ENCODE measurements at regions not wholly inside any gene's neighbourhood (a gene's known extent, or its start where the extent isn't known, plus 50 kb on each side); places are given as distances from the start of the nearest gene placed in this dataset.

- no peak for DNase-seq (ENCODE audit: extremely low read depth, insufficient read length)
- TF ChIP-seq, protein P1, sequence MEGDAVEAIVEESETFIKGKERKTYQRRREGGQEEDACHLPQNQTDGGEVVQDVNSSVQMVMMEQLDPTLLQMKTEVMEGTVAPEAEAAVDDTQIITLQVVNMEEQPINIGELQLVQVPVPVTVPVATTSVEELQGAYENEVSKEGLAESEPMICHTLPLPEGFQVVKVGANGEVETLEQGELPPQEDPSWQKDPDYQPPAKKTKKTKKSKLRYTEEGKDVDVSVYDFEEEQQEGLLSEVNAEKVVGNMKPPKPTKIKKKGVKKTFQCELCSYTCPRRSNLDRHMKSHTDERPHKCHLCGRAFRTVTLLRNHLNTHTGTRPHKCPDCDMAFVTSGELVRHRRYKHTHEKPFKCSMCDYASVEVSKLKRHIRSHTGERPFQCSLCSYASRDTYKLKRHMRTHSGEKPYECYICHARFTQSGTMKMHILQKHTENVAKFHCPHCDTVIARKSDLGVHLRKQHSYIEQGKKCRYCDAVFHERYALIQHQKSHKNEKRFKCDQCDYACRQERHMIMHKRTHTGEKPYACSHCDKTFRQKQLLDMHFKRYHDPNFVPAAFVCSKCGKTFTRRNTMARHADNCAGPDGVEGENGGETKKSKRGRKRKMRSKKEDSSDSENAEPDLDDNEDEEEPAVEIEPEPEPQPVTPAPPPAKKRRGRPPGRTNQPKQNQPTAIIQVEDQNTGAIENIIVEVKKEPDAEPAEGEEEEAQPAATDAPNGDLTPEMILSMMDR (IDR thresholded peaks at IDR 0.05; ENCODE audit: insufficient read depth, low read length, poor library complexity, severe bottlenecking) = no peak
- no peaks in the 10 kb centered on the region for H3K36me3 ChIP-seq (ENCODE audit: control insufficient read depth, insufficient read depth, low read length)
- no peaks in the 10 kb centered on the region for H3K27me3 ChIP-seq (replicated peaks; ENCODE audit: control insufficient read depth, insufficient read depth, low read length)
- no peak overlapping the region for H3K4me3 ChIP-seq (replicated peaks; ENCODE audit: low read depth, low read length)
Measured at GRCh38 chr4:129645461-129645860, 549.5 kb downstream of the C4orf33 start.

DNA sequence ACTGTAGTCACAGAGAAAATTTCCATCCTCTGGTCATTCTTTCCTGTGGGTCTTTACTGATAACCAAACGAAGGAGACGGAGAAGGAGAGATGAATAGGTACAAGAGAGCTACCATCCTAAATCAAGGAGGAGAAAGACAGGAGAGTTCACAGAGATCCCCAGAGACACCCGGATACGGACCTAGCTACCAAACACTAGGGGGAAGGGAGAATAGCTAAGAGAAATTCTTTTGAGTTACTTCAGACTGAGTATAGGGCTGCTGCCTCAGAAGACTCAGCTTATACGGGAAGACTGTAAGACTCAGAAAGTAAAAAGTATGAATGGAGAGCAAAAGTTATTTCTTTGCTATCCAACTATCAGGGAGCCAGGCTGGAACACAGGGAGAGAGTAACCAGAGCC is 572.1 kb downstream of the C4orf33 start:
- H3K36me3 ChIP-seq (ENCODE audit: control insufficient read depth, insufficient read depth, low read length) = no peaks in the 10 kb centered on the region
- DNase-seq (ENCODE audit: extremely low read depth, insufficient read length) = no peak
- no peaks in the 10 kb centered on the region for H3K27me3 ChIP-seq (replicated peaks; ENCODE audit: control insufficient read depth, insufficient read depth, low read length)
- TF ChIP-seq, protein P1 (IDR thresholded peaks at IDR 0.05; ENCODE audit: insufficient read depth, low read length, poor library complexity, severe bottlenecking) = no peak
- no peak overlapping the region for H3K4me3 ChIP-seq (replicated peaks; ENCODE audit: low read depth, low read length)

- no peak for DNase-seq (ENCODE audit: extremely low read depth, insufficient read length)
- Histone ChIP-seq H3K27me3 (replicated peaks; ENCODE audit: control insufficient read depth, insufficient read depth, low read length) (no peaks in the 10 kb centered on the region), H3K4me3 (replicated peaks; ENCODE audit: low read depth, low read length) (no peak overlapping the region), H3K36me3 (ENCODE audit: control insufficient read depth, insufficient read depth, low read length) (no peaks in the 10 kb centered on the region)
- TF ChIP-seq, protein P1 (IDR thresholded peaks at IDR 0.05; ENCODE audit: insufficient read depth, low read length, poor library complexity, severe bottlenecking) = no peak
Measured at GRCh38 chr4:129672941-129673340, 577.0 kb downstream of the C4orf33 start.

GRCh38 chr4:129675036-129675435 is 579.1 kb downstream of the C4orf33 start:
- Histone ChIP-seq H3K27me3 (replicated peaks; ENCODE audit: control insufficient read depth, insufficient read depth, low read length) (no peaks in the 10 kb centered on the region), H3K36me3 (ENCODE audit: control insufficient read depth, insufficient read depth, low read length) (no peaks in the 10 kb centered on the region), H3K4me3 (replicated peaks; ENCODE audit: low read depth, low read length) (no peak overlapping the region)
- TF ChIP-seq, protein P1 (IDR thresholded peaks at IDR 0.05; ENCODE audit: insufficient read depth, low read length, poor library complexity, severe bottlenecking) = no peak
- DNase-seq (ENCODE audit: extremely low read depth, insufficient read length) = no peak

GRCh38 chr4:129676934-129677333 is 581.0 kb downstream of the C4orf33 start:
- DNase-seq (ENCODE audit: extremely low read depth, insufficient read length) = no peak
- TF ChIP-seq, protein P1 (IDR thresholded peaks at IDR 0.05; ENCODE audit: insufficient read depth, low read length, poor library complexity, severe bottlenecking) = no peak

DNA sequence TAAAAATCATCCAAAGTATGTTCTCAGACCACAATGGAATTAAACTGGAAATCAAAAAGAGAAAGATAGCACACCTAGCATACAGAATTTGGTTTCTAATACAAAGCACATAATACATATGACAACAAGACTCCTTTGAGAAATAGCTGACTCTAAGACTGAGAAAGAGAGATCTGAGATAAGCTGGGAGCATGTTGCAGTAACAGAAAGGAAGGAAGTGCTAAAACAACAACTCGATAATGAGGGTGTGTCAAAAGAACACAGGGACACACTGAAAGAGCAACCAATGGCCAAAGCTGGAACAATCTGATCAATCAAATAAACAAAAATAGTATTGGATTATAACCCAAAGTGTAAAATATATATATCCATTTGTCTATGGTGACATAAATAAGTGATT is 586.6 kb downstream of the C4orf33 start:
- TF ChIP-seq, protein P1 (IDR thresholded peaks at IDR 0.05; ENCODE audit: insufficient read depth, low read length, poor library complexity, severe bottlenecking) = no peak
- DNase-seq (ENCODE audit: extremely low read depth, insufficient read length) = no peak
- H3K27me3 ChIP-seq (replicated peaks; ENCODE audit: control insufficient read depth, insufficient read depth, low read length) = no peaks in the 10 kb centered on the region
- no peak overlapping the region for H3K4me3 ChIP-seq (replicated peaks; ENCODE audit: low read depth, low read length)
- no peaks in the 10 kb centered on the region for H3K36me3 ChIP-seq (ENCODE audit: control insufficient read depth, insufficient read depth, low read length)

More at GRCh38 chr4:129676934-129677333, 581.0 kb downstream of the C4orf33 start:
- Histone ChIP-seq H3K4me3 (replicated peaks; ENCODE audit: low read depth, low read length) (no peak overlapping the region), H3K36me3 (ENCODE audit: control insufficient read depth, insufficient read depth, low read length) (no peaks in the 10 kb centered on the region), H3K27me3 (replicated peaks; ENCODE audit: control insufficient read depth, insufficient read depth, low read length) (no peaks in the 10 kb centered on the region)
